H1 (cell line): ENCODE measurements at regions not wholly inside any gene's neighbourhood (a gene's known extent, or its start where the extent isn't known, plus 50 kb on each side); places are given as distances from the start of the nearest gene placed in this dataset.

Experiments used
- CTCF ChIA-PET: fragments of 300-600 bp; sonication (Branson Sonifier 250); formaldehyde crosslinking; loops from one replicate; lab custom pipeline; 2021; ENCODE audit not compliant: partially characterized antibody; lab: Charles Lee
- POLR2A ChIA-PET: fragments of 300-600 bp; sonication (Branson Sonifier 250); formaldehyde crosslinking; loops from one replicate; lab custom pipeline; 2021; ENCODE audit warnings: inconsistent platforms; ENCODE audit not compliant: partially characterized antibody; lab: Charles Lee
- DNase-seq, 2 experiments: peaks; one replicate each; pipeline versions ENCODE4 v3.0.0 to v3.0.0-alpha.2; 2010 to 2022; ENCODE audit warnings: low spot score in 2 of 2, low read depth in 1 of 2, mixed read lengths in 1 of 2
- FAIRE-seq: peaks from 2 replicates; lab custom pipeline; 2011; peaks lifted over from hg19 to GRCh38; lab: Jason Lieb, UNC
- H2AFZ ChIP-seq: 2 replicates; pipeline ENCODE4 v1.8.1; 2012; ENCODE audit warnings: low read length, inconsistent platforms
- H2AK5ac ChIP-seq: 2 replicates; pipeline ENCODE4 v1.6.1; 2013; ENCODE audit warnings: low read depth, low read length
- H2BK120ac ChIP-seq: replicated peaks from 2 replicates; pipeline ENCODE3; 2013; ENCODE audit warnings: low read depth, low read length, inconsistent platforms
- H2BK12ac ChIP-seq: 2 replicates; pipeline ENCODE4 v1.6.1; 2013; ENCODE audit warnings: low read depth, low read length
- H2BK15ac ChIP-seq: 2 replicates; pipeline ENCODE4 v1.6.1; 2013; ENCODE audit warnings: low read length
- H2BK20ac ChIP-seq: 2 replicates; pipeline ENCODE4 v1.6.1; 2013; ENCODE audit warnings: low read length
- H2BK5ac ChIP-seq: 2 replicates; pipeline ENCODE4 v1.6.1; 2013; ENCODE audit warnings: low read depth, low read length
- H3K14ac ChIP-seq: 2 replicates; pipeline ENCODE4 v1.6.1; 2013; ENCODE audit warnings: inconsistent platforms; ENCODE audit not compliant: insufficient read length
- H3K18ac ChIP-seq: 2 replicates; pipeline ENCODE4 v1.6.1; 2013; ENCODE audit warnings: low read length; ENCODE audit errors: extremely low read depth
- H3K23ac ChIP-seq: 2 replicates; pipeline ENCODE4 v1.6.1; 2013; ENCODE audit warnings: inconsistent platforms; ENCODE audit not compliant: insufficient read length
- H3K23me2 ChIP-seq: 2 replicates; pipeline ENCODE4 v1.6.1; 2013; ENCODE audit warnings: low read depth, low read length
- H3K27ac ChIP-seq: 2 replicates; pipeline ENCODE4 v1.6.1; 2011; ENCODE audit warnings: low read depth, low read length, inconsistent platforms
- H3K27me3 ChIP-seq, 4 experiments: replicated peaks in 1 of 4; 1 replicate in 1 of 4; 2 replicates in 3 of 4; pipeline versions ENCODE4 v1.6.1 to v1.8.1; 2011 to 2013; ENCODE audit warnings: low read length in 3 of 4, mild to moderate bottlenecking in 3 of 4, inconsistent platforms in 2 of 4, mixed read lengths in 2 of 4, moderate library complexity in 1 of 4; ENCODE audit not compliant: control insufficient read depth in 3 of 4, insufficient read depth in 3 of 4; ENCODE audit errors: extremely low read depth in 1 of 4
- H3K36me3 ChIP-seq, 4 experiments: 2 replicates each; pipeline versions ENCODE4 v1.6.1 to v1.8.1; 2011 to 2013; ENCODE audit warnings: mild to moderate bottlenecking in 4 of 4, low read length in 3 of 4, moderate library complexity in 2 of 4, control low read depth in 1 of 4, inconsistent platforms in 1 of 4; ENCODE audit not compliant: insufficient read depth in 4 of 4, control insufficient read depth in 2 of 4
- H3K4ac ChIP-seq: replicated peaks from 2 replicates; pipeline ENCODE3; 2013; ENCODE audit warnings: low read length, low read depth, mixed read lengths, inconsistent platforms; ENCODE audit not compliant: insufficient read length
- H3K4me1 ChIP-seq, 4 experiments: replicated peaks in 1 of 4; 1 replicate in 1 of 4; 2 replicates in 3 of 4; pipeline versions ENCODE4 v1.6.1 to v1.8.1; 2011 to 2013; ENCODE audit warnings: low read length in 3 of 4, inconsistent platforms in 2 of 4, mixed read lengths in 1 of 4; ENCODE audit not compliant: insufficient read depth in 4 of 4, control insufficient read depth in 3 of 4
- H3K4me2 ChIP-seq, 2 experiments: 2 replicates each; pipeline versions ENCODE4 v1.6.1 to v1.8.1; 2011 to 2013; ENCODE audit warnings: low read depth in 2 of 2, low read length in 2 of 2, control low read depth in 1 of 2, inconsistent platforms in 1 of 2, mild to moderate bottlenecking in 1 of 2; ENCODE audit not compliant: insufficient read depth in 1 of 2
- H3K4me3 ChIP-seq, 4 experiments: fragments of 200-600, 300-600 bp in 1 of 4; sonication (generic), shearing (Covaris generic), sonication (Bioruptor Twin) in 1 of 4; 2 replicates each; pipeline versions ENCODE4 v1.5.1 to v1.8.1; 2011 to 2016; ENCODE audit warnings: low read length in 4 of 4, low read depth in 3 of 4, control low read depth in 2 of 4, inconsistent platforms in 2 of 4, mild to moderate bottlenecking in 2 of 4, mixed read lengths in 1 of 4, moderate library complexity in 1 of 4; ENCODE audit not compliant: insufficient read depth in 2 of 4; ENCODE audit errors: extremely low read depth in 1 of 4
- H3K56ac ChIP-seq: replicated peaks from 2 replicates; pipeline ENCODE3; 2013; ENCODE audit warnings: low read depth, mild to moderate bottlenecking, mixed read lengths, low read length, inconsistent platforms; ENCODE audit not compliant: insufficient read length
- H3K79me1 ChIP-seq: 2 replicates; pipeline ENCODE4 v1.6.1; 2013; ENCODE audit warnings: low read depth, low read length, control low read depth
- H3K79me2 ChIP-seq, 2 experiments: 2 replicates each; pipeline versions ENCODE4 v1.6.1 to v1.8.1; 2012 to 2013; ENCODE audit warnings: low read length in 2 of 2, mild to moderate bottlenecking in 2 of 2, inconsistent platforms in 1 of 2; ENCODE audit not compliant: insufficient read depth in 2 of 2, control insufficient read depth in 1 of 2
- H3K9ac ChIP-seq, 4 experiments: replicated peaks in 1 of 4; 1 replicate in 1 of 4; 2 replicates in 3 of 4; pipeline versions ENCODE4 v1.6.1 to v1.8.1; 2011 to 2013; ENCODE audit warnings: low read depth in 3 of 4, low read length in 3 of 4, control low read depth in 2 of 4, mild to moderate bottlenecking in 2 of 4, moderate library complexity in 2 of 4, inconsistent platforms in 1 of 4; ENCODE audit errors: extremely low read depth in 1 of 4
- H3K9me3 ChIP-seq, 2 experiments: 2 replicates each; pipeline versions ENCODE4 v1.6.1 to v1.8.1; 2012 to 2013; ENCODE audit warnings: mild to moderate bottlenecking in 2 of 2, moderate library complexity in 2 of 2, control low read depth in 1 of 2, inconsistent platforms in 1 of 2, low read depth in 1 of 2, low read length in 1 of 2, mixed read lengths in 1 of 2; ENCODE audit not compliant: insufficient read depth in 2 of 2
- H4K20me1 ChIP-seq, 2 experiments: replicated peaks in 1 of 2; 2 replicates each; pipeline versions ENCODE3 to v1.8.1; 2011 to 2013; ENCODE audit warnings: inconsistent platforms in 2 of 2, low read length in 2 of 2, mild to moderate bottlenecking in 1 of 2; ENCODE audit not compliant: insufficient read depth in 2 of 2, control insufficient read depth in 1 of 2
- H4K5ac ChIP-seq: 2 replicates; pipeline ENCODE4 v1.6.1; 2013; ENCODE audit warnings: low read length, low read depth, mixed read lengths, inconsistent platforms; ENCODE audit not compliant: insufficient read length
- H4K8ac ChIP-seq: 2 replicates; pipeline ENCODE4 v1.8.0; 2013; ENCODE audit warnings: mild to moderate bottlenecking, moderate library complexity, low read length, inconsistent platforms; ENCODE audit not compliant: insufficient read depth; ENCODE audit errors: extremely low read depth
- H4K91ac ChIP-seq: replicated peaks from 2 replicates; pipeline ENCODE3; 2013; ENCODE audit warnings: low read length, mixed read lengths, inconsistent platforms; ENCODE audit not compliant: insufficient read length
- WGBS, 2 experiments: shearing (Covaris generic) in 1 of 2; methylation state at CpG; one replicate each; pipeline versions ENCODE4 v1.1.6 to v1.1.7; 2013 to 2015; ENCODE audit warnings: low lambda C conversion rate in 2 of 2, mixed read lengths in 2 of 2, inconsistent platforms in 1 of 2, low coverage in 1 of 2, missing lambda C conversion rate in 1 of 2; ENCODE audit not compliant: insufficient replicate concordance in 2 of 2, insufficient coverage in 1 of 2, insufficient read length in 1 of 2; ENCODE audit errors: extremely low coverage in 1 of 2, missing lambda C conversion rate in 1 of 2; 5-methylcytosine and 5-hydroxymethylcytosine counted together
- TF ChIP-seq, protein P1 (sequence below): fragments of 300-600 bp; sonication (generic); IDR thresholded peaks from 2 replicates; pipeline ENCODE4 v1.7.1; 2012; ENCODE audit warnings: low read length, moderate library complexity, mild to moderate bottlenecking, inconsistent platforms; ENCODE audit not compliant: insufficient replicate concordance

GRCh38 chr9:118444403-118444802 is 740.2 kb downstream of the TLR4 start:
- Histone ChIP-seq H3K9me3 (no peaks in the 10 kb centered on the region), H2AK5ac (no peak overlapping the region), H4K91ac (no peak overlapping the region), H2BK20ac (no peak overlapping the region), H3K56ac (no peak overlapping the region), H4K20me1 (no peaks in the 10 kb centered on the region), H3K79me1 (no peaks in the 10 kb centered on the region), H2BK15ac (no peak overlapping the region), H3K79me2 (no peaks in the 10 kb centered on the region), H2BK120ac (no peak overlapping the region), H3K27ac (no peak overlapping the region), H3K9ac (no peak overlapping the region), H3K14ac (no peak overlapping the region), H3K27me3 (no peaks in the 10 kb centered on the region), H3K4me2 (no peak overlapping the region), H4K8ac (no peak overlapping the region), H3K18ac (no peak overlapping the region), H2BK5ac (no peak overlapping the region), H2BK12ac (no peak overlapping the region), H4K5ac (no peak overlapping the region), H3K4ac (no peak overlapping the region), H3K23ac (no peak overlapping the region), H2AFZ (no peak overlapping the region), H3K4me1 (no peaks in the 10 kb centered on the region), H3K23me2 (no peaks in the 10 kb centered on the region), H3K36me3 (no peaks in the 10 kb centered on the region), H3K4me3 (no peak overlapping the region)
- no peak for DNase-seq
- ChIA-PET POLR2A (no interaction called here), CTCF (no interaction called here)
- FAIRE-seq = no peak
- 91% methylated on average over 5 of the region's 5 CpGs; no CpG with 5 or more reads in 1 of the 2 experiments for WGBS, 2 experiments
- TF ChIP-seq, protein P1, sequence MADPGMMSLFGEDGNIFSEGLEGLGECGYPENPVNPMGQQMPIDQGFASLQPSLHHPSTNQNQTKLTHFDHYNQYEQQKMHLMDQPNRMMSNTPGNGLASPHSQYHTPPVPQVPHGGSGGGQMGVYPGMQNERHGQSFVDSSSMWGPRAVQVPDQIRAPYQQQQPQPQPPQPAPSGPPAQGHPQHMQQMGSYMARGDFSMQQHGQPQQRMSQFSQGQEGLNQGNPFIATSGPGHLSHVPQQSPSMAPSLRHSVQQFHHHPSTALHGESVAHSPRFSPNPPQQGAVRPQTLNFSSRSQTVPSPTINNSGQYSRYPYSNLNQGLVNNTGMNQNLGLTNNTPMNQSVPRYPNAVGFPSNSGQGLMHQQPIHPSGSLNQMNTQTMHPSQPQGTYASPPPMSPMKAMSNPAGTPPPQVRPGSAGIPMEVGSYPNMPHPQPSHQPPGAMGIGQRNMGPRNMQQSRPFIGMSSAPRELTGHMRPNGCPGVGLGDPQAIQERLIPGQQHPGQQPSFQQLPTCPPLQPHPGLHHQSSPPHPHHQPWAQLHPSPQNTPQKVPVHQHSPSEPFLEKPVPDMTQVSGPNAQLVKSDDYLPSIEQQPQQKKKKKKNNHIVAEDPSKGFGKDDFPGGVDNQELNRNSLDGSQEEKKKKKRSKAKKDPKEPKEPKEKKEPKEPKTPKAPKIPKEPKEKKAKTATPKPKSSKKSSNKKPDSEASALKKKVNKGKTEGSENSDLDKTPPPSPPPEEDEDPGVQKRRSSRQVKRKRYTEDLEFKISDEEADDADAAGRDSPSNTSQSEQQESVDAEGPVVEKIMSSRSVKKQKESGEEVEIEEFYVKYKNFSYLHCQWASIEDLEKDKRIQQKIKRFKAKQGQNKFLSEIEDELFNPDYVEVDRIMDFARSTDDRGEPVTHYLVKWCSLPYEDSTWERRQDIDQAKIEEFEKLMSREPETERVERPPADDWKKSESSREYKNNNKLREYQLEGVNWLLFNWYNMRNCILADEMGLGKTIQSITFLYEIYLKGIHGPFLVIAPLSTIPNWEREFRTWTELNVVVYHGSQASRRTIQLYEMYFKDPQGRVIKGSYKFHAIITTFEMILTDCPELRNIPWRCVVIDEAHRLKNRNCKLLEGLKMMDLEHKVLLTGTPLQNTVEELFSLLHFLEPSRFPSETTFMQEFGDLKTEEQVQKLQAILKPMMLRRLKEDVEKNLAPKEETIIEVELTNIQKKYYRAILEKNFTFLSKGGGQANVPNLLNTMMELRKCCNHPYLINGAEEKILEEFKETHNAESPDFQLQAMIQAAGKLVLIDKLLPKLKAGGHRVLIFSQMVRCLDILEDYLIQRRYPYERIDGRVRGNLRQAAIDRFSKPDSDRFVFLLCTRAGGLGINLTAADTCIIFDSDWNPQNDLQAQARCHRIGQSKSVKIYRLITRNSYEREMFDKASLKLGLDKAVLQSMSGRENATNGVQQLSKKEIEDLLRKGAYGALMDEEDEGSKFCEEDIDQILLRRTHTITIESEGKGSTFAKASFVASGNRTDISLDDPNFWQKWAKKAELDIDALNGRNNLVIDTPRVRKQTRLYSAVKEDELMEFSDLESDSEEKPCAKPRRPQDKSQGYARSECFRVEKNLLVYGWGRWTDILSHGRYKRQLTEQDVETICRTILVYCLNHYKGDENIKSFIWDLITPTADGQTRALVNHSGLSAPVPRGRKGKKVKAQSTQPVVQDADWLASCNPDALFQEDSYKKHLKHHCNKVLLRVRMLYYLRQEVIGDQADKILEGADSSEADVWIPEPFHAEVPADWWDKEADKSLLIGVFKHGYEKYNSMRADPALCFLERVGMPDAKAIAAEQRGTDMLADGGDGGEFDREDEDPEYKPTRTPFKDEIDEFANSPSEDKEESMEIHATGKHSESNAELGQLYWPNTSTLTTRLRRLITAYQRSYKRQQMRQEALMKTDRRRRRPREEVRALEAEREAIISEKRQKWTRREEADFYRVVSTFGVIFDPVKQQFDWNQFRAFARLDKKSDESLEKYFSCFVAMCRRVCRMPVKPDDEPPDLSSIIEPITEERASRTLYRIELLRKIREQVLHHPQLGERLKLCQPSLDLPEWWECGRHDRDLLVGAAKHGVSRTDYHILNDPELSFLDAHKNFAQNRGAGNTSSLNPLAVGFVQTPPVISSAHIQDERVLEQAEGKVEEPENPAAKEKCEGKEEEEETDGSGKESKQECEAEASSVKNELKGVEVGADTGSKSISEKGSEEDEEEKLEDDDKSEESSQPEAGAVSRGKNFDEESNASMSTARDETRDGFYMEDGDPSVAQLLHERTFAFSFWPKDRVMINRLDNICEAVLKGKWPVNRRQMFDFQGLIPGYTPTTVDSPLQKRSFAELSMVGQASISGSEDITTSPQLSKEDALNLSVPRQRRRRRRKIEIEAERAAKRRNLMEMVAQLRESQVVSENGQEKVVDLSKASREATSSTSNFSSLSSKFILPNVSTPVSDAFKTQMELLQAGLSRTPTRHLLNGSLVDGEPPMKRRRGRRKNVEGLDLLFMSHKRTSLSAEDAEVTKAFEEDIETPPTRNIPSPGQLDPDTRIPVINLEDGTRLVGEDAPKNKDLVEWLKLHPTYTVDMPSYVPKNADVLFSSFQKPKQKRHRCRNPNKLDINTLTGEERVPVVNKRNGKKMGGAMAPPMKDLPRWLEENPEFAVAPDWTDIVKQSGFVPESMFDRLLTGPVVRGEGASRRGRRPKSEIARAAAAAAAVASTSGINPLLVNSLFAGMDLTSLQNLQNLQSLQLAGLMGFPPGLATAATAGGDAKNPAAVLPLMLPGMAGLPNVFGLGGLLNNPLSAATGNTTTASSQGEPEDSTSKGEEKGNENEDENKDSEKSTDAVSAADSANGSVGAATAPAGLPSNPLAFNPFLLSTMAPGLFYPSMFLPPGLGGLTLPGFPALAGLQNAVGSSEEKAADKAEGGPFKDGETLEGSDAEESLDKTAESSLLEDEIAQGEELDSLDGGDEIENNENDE = no peak
